ENCODE measurements at regions not wholly inside any gene's neighbourhood (a gene's known extent, or its start where the extent isn't known, plus 50 kb on each side); places are given as distances from the start of the nearest gene placed in this dataset.

GRCh38 chr7:15801041-15801440, 114.6 kb upstream of the MEOX2 start:
- TF ChIP-seq CTCF (IDR thresholded peaks at IDR 0.05; ENCODE audit: low read depth, low read length) = no peak
- TF ChIP-seq MYC (IDR thresholded peaks at IDR 0.05; ENCODE audit: low read depth, low read length) = no peak
- TF ChIP-seq MAX (IDR thresholded peaks at IDR 0.05; ENCODE audit: low read depth, low read length) = no peak
- no peak for TF ChIP-seq POLR2A (IDR thresholded peaks at IDR 0.05; ENCODE audit: extremely low read depth, insufficient read length)

All from NB4 (cell line).